ENCODE measurements at regions not wholly inside any gene's neighbourhood (a gene's known extent, or its start where the extent isn't known, plus 50 kb on each side); places are given as distances from the start of the nearest gene placed in this dataset.
"Not testable (repeated sequence)": the region's sequence is repeated elsewhere in the genome, so short reads cannot be mapped to it uniquely, and the experiment has no call there.

DNA sequence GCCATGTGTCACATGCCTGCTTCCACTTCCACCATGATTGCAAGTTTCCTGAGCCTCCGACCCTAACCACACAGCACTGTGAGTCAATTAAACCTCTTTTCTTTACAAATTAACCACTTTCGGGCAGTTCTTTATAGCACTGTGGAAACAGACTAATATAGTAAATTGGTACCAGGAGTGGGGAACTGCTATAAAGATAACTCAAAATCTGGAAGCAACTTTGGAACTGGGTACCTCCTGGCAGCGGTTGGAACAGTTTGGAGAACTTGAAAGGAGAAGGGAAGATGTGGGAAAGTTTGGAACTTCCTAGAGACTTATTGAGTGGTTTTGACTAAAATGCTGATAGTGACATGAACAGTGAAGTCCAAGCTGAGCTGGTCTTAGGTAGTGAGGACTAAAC, 436.1 kb downstream of the TMEM121 start:
- TF ChIP-seq, protein P1, sequence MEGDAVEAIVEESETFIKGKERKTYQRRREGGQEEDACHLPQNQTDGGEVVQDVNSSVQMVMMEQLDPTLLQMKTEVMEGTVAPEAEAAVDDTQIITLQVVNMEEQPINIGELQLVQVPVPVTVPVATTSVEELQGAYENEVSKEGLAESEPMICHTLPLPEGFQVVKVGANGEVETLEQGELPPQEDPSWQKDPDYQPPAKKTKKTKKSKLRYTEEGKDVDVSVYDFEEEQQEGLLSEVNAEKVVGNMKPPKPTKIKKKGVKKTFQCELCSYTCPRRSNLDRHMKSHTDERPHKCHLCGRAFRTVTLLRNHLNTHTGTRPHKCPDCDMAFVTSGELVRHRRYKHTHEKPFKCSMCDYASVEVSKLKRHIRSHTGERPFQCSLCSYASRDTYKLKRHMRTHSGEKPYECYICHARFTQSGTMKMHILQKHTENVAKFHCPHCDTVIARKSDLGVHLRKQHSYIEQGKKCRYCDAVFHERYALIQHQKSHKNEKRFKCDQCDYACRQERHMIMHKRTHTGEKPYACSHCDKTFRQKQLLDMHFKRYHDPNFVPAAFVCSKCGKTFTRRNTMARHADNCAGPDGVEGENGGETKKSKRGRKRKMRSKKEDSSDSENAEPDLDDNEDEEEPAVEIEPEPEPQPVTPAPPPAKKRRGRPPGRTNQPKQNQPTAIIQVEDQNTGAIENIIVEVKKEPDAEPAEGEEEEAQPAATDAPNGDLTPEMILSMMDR (IDR thresholded peaks at IDR 0.05; ENCODE audit: low read depth, low read length), result no peak
- no peak for DNase-seq (ENCODE audit: extremely low read depth, low read depth)

DNA sequence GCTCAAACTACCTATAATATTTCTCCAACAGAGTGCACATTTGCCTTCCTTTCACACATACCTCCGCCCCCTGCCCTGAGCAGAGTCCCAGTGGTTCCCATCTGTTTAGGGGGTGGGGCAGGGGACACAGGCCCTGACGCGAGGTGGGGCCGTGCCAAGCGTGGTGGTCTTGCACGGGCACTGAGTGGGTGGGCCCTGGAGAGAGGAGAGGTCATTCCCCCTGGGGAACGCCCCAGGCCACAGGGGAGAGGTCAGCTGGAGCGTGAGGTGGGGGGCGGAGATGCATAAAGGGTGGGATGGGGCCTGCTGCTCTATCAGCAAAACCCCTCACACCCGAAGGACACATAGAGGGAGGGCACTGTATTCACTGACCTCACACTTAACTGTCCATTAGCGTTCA, 441.9 kb downstream of the TMEM121 start:
- DNase-seq (ENCODE audit: extremely low read depth, low read depth), result no peak
- TF ChIP-seq, protein P1 (IDR thresholded peaks at IDR 0.05; ENCODE audit: low read depth, low read length), result no peak

DNA sequence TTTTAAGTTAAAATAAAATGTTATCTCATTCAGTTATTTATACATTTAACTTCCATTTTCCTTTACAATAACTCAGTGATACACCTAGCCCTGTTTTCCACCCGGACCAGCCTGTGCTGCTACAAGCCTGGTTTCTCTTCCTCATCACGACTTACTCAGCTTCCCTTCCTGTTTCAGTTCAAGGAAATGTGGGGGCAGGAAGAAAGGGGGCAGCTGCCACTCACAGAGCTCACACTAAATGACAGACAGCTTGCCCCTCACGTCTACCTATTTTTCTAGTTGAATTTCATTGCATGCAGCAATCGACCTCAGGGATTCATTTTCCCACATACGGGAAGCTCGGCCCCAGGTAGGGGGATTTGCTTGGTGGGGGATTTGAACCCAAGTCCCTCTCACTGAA, 442.6 kb downstream of the TMEM121 start:
- not testable (repeated sequence) for DNase-seq (ENCODE audit: extremely low read depth, low read depth)

DNA sequence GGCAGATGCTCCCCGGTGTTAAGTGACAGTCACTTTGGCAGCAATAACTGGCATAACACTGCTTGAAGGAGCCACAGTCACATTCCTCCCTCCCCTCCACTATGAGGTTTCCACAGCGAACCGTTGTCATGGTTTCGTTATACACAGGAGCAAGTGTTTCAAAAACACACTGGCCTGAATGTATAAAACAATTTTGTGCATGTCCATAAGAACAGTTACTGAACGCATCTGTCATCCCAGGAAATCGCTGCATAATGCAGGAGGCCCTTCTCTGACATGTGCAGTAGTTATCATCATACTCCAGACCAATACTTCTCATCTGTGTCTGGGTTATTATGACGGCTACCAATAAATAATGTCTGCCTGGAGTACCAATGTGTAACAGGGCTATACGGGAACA, 444.4 kb downstream of the TMEM121 start:
- not testable (repeated sequence) for DNase-seq (ENCODE audit: extremely low read depth, low read depth)

DNA sequence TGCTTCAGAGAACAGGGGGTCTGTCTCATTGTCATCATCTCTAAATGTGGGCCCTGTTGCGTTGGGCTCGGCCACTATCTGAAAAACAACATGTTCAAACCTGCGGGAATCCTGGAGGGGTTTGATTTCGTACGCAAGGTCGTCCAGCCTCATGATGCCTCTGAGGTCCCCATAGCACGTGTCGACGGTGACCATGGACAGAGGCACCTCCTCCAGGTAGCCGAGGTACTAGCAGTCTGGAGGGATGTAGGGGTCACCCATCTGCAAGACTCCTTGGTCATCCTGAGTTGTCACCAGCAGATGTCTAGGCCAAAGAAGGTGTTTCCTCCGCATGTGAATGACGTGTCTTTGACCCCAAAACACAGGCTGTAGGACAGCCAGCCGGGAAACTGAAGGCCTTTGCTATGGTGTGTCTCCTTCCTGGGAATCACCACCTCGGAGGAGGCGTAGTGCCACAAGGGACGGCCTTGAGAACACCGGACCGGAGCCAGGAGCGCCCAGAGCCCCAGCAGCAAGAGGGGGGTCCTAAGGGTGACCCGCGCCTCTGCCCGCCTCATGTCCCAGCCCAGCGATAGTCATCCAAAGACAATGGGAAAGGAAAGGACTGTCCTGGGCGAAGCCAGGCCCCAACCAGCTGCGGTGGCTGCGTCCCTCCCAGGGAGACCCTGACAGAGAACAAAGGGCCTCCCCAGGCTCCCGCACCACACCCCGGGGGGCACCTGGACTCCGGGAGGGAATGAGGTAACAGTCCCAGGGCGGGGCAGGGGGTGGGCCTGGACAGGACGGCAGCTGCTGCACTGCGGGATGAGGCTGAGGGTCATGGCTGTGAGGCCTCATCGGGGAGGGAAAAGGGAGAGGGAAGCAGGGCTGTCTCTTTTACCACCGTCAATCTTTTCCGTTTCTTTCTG, 445.5 kb downstream of the TMEM121 start:
- TF ChIP-seq, protein P1 (IDR thresholded peaks at IDR 0.05; ENCODE audit: low read depth, low read length), result no peak
- DNase-seq (ENCODE audit: extremely low read depth, low read depth), result no peak

DNA sequence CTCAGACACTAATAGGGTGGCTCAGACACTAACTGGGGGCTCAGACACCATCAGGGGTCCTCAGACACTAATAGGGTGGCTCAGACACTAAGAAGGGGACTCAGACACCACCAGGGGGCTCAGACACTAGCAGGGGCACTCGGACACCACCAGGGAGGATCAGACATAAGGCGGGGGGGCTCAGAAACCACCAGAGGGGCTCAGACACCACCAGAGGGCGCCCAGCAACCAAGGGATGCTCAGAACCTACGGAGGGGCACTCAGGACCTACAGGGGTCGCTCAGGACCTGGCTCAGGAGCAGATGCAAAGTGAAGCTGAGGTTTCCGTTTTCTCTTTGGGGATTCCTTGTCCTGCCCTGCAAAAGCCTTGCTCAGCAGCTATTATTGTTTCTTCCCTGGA, 448.5 kb downstream of the TMEM121 start:
- TF ChIP-seq, protein P1 (IDR thresholded peaks at IDR 0.05; ENCODE audit: low read depth, low read length), result no peak
- DNase-seq (ENCODE audit: extremely low read depth, low read depth), result no peak

DNA sequence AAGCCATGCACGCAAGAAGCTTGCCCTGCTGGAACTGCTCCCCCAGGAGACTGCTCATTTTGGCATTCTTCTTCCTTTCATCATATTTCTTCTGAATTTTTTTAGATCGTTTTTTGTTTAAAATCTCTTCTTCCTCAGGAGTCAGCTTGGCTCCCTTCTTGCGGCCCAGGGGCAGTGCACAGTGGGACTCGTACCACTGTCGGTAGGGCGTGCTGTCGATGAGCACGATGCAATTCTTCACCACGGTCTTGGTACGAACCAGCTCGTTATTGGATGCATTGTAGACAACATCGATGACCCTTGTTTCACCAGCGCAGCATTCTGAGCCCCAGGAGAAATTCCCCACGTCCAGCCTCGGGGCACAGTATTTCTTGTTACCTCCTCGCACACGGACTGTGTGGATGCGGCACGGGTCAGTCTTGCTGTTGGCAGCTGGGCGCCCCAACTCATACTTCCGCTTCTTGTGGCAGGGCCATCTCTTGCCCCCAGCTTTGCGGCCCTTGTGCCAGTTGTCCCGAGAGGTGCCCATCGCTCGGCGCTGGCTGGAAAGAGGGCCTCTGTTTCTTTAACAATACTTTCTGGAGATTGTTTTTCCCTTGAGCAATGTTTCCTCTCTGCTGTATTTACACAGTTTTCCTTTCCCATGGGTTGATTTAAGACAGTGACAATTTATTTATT, 452.4 kb downstream of the TMEM121 start:
- DNase-seq (ENCODE audit: extremely low read depth, low read depth), result no peak

DNA sequence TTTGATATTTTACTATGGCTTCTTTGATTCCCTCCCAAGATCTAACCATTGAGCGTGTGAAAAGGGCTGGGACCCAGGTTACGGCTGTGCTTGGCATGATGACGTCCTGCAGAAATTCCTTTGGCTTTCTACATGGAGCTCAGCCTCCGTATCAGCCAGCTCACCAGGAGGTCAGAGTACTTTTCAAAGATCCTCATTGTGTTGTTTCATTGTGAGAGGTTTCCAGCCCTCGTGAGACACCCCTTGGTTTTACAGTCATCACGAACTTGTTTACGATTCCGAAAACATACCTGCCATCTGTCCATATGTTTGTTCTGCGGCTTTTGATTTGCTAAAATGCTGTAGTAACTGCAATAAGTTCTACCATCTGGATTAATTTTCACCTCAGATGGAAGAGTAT, 453.1 kb downstream of the TMEM121 start:
- no peak for DNase-seq (ENCODE audit: extremely low read depth, low read depth)
- TF ChIP-seq, protein P1 (IDR thresholded peaks at IDR 0.05; ENCODE audit: low read depth, low read length), result no peak

More for the DNA sequence above, 452.4 kb downstream of the TMEM121 start:
- TF ChIP-seq, protein P1 (IDR thresholded peaks at IDR 0.05; ENCODE audit: low read depth, low read length), result no peak
